WTC11 (cell line): ENCODE measurements at regions not wholly inside any gene's neighbourhood (a gene's known extent, or its start where the extent isn't known, plus 50 kb on each side); places are given as distances from the start of the nearest gene placed in this dataset.

Experiments used
- ATAC-seq: fragments of 200-7000 bp; cut with Tn5 transposase; 2 replicates; pipeline ENCODE4 v1.10.0; 2021; ENCODE audit warnings: mild to moderate bottlenecking, moderate library complexity
- CTCF ChIA-PET: fragments of 300-600 bp; sonication (Branson Sonifier 250); formaldehyde crosslinking; loops from one replicate; lab custom pipeline; 2021; ENCODE audit warnings: antibody characterized with exemption; lab: Charles Lee
- POLR2A ChIA-PET: fragments of 350-600 bp; sonication (Branson Sonifier 250); formaldehyde crosslinking; loops from one replicate; lab custom pipeline; 2021; ENCODE audit warnings: antibody characterized with exemption; lab: Charles Lee
- DNase-seq: peaks from one replicate; pipeline ENCODE4 v3.0.0; 2021; ENCODE audit warnings: low spot score
- H3K27ac Mint-ChIP-seq: 2 replicates; pipeline ENCODE4 v1.8.0; 2021; ENCODE audit warnings: mixed read lengths
- H3K27me3 Mint-ChIP-seq: 2 replicates; pipeline ENCODE4 v1.8.0; 2021; ENCODE audit warnings: low read depth, mild to moderate bottlenecking, moderate library complexity, mixed read lengths
- H3K36me3 Mint-ChIP-seq: 2 replicates; pipeline ENCODE4 v1.8.0; 2021; ENCODE audit warnings: mixed read lengths
- H3K4me1 Mint-ChIP-seq: 2 replicates; pipeline ENCODE4 v1.8.0; 2022; ENCODE audit warnings: mixed read lengths
- H3K4me3 Mint-ChIP-seq: 2 replicates; pipeline ENCODE4 v1.8.0; 2021; ENCODE audit warnings: mild to moderate bottlenecking, moderate library complexity, mixed read lengths
- H3K9me3 Mint-ChIP-seq: 2 replicates; pipeline ENCODE4 v1.8.0; 2021; ENCODE audit warnings: mixed read lengths
- CREM ChIP-seq: sonication (generic); formaldehyde crosslinking; IDR thresholded peaks from 2 replicates; pipeline ENCODE4 v1.8.1; 2022; ENCODE audit warnings: mild to moderate bottlenecking, missing genetic modification reagents, moderate library complexity
- EMX1 ChIP-seq: fragments of 250-450 bp; sonication (Bioruptor Pico); IDR thresholded peaks from 2 replicates; pipeline ENCODE4 v1.8.0; 2021; ENCODE audit warnings: mild to moderate bottlenecking
- FOXK1 ChIP-seq: sonication (generic); formaldehyde crosslinking; IDR thresholded peaks from 2 replicates; pipeline ENCODE4 v1.8.0; 2022; ENCODE audit warnings: mild to moderate bottlenecking, moderate library complexity, missing genetic modification reagents
- HMGA2 ChIP-seq: fragments of 250-450 bp; sonication (Bioruptor Pico); IDR thresholded peaks from 2 replicates; pipeline ENCODE4 v1.4.0; 2021; ENCODE audit warnings: mild to moderate bottlenecking, moderate library complexity
- JUN ChIP-seq: sonication (generic); formaldehyde crosslinking; IDR thresholded peaks from 2 replicates; pipeline ENCODE4 v1.8.0; 2023; ENCODE audit warnings: mild to moderate bottlenecking, missing genetic modification reagents
- KAT7 ChIP-seq: sonication (generic); formaldehyde crosslinking; IDR thresholded peaks from 2 replicates; pipeline ENCODE4 v1.8.1; 2023; ENCODE audit warnings: missing genetic modification reagents, mild to moderate bottlenecking, borderline replicate concordance
- MXD4 ChIP-seq: fragments of 250-450 bp; sonication (Bioruptor Pico); IDR thresholded peaks from 2 replicates; pipeline ENCODE4 v1.8.0; 2021; ENCODE audit warnings: mild to moderate bottlenecking, moderate library complexity, borderline replicate concordance
- NFATC4 ChIP-seq: fragments of 250-450 bp; sonication (Bioruptor Pico); IDR thresholded peaks from 2 replicates; pipeline ENCODE4 v1.9.0; 2021; ENCODE audit warnings: mild to moderate bottlenecking
- NR2C2 ChIP-seq: sonication (generic); formaldehyde crosslinking; IDR thresholded peaks from 2 replicates; pipeline ENCODE4 v1.8.0; 2022; ENCODE audit warnings: mild to moderate bottlenecking, missing genetic modification reagents
- RELA ChIP-seq: sonication (generic); formaldehyde crosslinking; IDR thresholded peaks from 2 replicates; pipeline ENCODE4 v1.8.1; 2022; ENCODE audit warnings: missing genetic modification reagents, mild to moderate bottlenecking, borderline replicate concordance
- ZNF138 ChIP-seq: sonication (generic); formaldehyde crosslinking; conservative IDR thresholded peaks from 2 replicates; pipeline ENCODE4 v1.8.1; 2022; ENCODE audit warnings: mild to moderate bottlenecking, moderate library complexity, missing genetic modification reagents
- TF ChIP-seq, protein P1 (sequence below): sonication (generic); formaldehyde crosslinking; IDR thresholded peaks from 2 replicates; pipeline ENCODE4 v1.8.1; 2022; ENCODE audit warnings: mild to moderate bottlenecking, moderate library complexity, missing genetic modification reagents
- TF ChIP-seq, protein P2 (sequence below): fragments of 250-450 bp; sonication (Bioruptor Pico); IDR thresholded peaks from 2 replicates; pipeline ENCODE4 v1.9.0; 2021; ENCODE audit warnings: mild to moderate bottlenecking, borderline replicate concordance
- TF ChIP-seq, protein P3 (sequence below): fragments of 250-450 bp; sonication (Bioruptor Pico); IDR thresholded peaks from 2 replicates; pipeline ENCODE4 v2.1.2; 2022; ENCODE audit warnings: mild to moderate bottlenecking, moderate library complexity
- TF ChIP-seq, protein P4 (sequence below): sonication (generic); formaldehyde crosslinking; IDR thresholded peaks from 2 replicates; pipeline ENCODE4 v1.8.1; 2022; ENCODE audit warnings: missing genetic modification reagents, borderline replicate concordance
- TF ChIP-seq, protein P5 (sequence below): fragments of 250-450 bp; sonication (Bioruptor Pico); IDR thresholded peaks from 2 replicates; pipeline ENCODE4 v1.9.0; 2021; ENCODE audit warnings: moderate library complexity, mild to moderate bottlenecking, inconsistent platforms, borderline replicate concordance

DNA sequence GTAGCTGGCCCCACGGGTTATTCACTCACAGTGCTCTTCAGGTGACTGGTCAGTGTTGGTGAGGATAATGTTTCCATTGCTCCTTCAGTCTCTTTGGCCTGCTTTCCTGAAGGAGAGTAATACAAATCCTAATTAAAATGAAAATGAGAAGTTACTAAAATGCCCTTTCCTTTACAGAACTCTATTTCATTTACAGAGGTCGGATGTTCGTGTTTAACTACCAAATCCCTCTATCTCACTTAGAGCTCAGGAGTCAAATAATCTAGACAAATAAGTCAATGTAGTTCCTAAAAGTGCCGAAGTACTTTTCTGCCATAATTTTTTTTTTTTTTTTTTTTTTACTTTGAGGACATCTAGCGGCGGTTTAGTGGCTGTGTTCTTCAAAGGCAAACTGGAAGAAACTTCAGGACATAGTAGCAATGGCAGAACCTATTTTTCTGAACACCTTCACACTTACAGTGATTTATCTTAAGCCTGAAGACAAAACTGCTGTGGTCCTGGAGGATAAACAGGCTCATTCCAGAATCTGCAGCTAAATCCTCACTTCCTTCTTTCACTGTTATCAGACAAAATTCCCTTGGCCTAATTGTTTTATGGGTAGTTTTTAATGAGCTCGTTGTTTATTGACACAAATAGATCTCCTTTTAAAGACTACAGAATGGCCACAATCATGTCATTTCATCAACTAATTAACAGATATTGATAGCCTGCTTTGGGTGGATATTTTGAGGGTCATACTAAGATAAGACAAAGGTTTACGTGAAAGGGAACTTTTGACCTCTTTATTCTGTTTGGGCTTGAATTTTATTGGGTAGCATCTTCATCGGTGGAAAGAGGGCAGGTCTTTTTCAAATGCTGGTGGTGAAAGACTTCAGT is 207.6 kb upstream of the DMRTA1 start (continued):
- TF ChIP-seq NR2C2 (CRISPR knock-in tag): no peak
- no peak for TF ChIP-seq CREM (CRISPR knock-in tag)
- TF ChIP-seq, protein P1, sequence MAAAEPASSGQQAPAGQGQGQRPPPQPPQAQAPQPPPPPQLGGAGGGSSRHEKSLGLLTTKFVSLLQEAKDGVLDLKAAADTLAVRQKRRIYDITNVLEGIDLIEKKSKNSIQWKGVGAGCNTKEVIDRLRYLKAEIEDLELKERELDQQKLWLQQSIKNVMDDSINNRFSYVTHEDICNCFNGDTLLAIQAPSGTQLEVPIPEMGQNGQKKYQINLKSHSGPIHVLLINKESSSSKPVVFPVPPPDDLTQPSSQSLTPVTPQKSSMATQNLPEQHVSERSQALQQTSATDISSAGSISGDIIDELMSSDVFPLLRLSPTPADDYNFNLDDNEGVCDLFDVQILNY (CRISPR knock-in tag): no peak
- no peak for TF ChIP-seq RELA (CRISPR knock-in tag)
- TF ChIP-seq, protein P2, sequence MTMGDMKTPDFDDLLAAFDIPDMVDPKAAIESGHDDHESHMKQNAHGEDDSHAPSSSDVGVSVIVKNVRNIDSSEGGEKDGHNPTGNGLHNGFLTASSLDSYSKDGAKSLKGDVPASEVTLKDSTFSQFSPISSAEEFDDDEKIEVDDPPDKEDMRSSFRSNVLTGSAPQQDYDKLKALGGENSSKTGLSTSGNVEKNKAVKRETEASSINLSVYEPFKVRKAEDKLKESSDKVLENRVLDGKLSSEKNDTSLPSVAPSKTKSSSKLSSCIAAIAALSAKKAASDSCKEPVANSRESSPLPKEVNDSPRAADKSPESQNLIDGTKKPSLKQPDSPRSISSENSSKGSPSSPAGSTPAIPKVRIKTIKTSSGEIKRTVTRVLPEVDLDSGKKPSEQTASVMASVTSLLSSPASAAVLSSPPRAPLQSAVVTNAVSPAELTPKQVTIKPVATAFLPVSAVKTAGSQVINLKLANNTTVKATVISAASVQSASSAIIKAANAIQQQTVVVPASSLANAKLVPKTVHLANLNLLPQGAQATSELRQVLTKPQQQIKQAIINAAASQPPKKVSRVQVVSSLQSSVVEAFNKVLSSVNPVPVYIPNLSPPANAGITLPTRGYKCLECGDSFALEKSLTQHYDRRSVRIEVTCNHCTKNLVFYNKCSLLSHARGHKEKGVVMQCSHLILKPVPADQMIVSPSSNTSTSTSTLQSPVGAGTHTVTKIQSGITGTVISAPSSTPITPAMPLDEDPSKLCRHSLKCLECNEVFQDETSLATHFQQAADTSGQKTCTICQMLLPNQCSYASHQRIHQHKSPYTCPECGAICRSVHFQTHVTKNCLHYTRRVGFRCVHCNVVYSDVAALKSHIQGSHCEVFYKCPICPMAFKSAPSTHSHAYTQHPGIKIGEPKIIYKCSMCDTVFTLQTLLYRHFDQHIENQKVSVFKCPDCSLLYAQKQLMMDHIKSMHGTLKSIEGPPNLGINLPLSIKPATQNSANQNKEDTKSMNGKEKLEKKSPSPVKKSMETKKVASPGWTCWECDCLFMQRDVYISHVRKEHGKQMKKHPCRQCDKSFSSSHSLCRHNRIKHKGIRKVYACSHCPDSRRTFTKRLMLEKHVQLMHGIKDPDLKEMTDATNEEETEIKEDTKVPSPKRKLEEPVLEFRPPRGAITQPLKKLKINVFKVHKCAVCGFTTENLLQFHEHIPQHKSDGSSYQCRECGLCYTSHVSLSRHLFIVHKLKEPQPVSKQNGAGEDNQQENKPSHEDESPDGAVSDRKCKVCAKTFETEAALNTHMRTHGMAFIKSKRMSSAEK: no peak
- TF ChIP-seq, protein P3, sequence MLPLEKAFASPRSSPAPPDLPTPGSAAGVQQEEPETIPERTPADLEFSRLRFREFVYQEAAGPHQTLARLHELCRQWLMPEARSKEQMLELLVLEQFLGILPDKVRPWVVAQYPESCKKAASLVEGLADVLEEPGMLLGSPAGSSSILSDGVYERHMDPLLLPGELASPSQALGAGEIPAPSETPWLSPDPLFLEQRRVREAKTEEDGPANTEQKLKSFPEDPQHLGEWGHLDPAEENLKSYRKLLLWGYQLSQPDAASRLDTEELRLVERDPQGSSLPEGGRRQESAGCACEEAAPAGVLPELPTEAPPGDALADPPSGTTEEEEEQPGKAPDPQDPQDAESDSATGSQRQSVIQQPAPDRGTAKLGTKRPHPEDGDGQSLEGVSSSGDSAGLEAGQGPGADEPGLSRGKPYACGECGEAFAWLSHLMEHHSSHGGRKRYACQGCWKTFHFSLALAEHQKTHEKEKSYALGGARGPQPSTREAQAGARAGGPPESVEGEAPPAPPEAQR (CRISPR knock-in tag): no peak
- TF ChIP-seq, all 79 proteins: peak for 0

DNA sequence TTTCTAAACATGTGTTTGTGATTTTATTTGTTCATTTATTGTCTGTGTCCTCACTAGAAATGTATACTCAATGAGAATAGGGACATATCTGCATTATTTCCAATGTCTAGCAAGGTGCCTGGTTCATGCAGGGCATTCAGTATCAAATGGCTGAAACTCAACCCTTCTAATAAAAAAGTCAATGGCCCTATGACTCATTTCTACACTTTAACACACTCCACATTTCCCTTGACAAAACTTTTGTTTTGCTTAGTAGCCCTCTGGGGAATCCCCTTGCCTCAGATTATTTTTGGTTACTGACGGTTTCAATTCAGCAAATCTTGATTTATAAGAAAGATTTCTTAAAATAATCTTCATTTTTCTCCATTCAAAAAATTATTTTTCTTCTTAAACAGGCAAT is 206.0 kb upstream of the DMRTA1 start:
- no peaks in the 10 kb centered on the region for H3K27me3 Mint-ChIP-seq
- POLR2A ChIA-PET: no interaction called here
- no peak overlapping the region for H3K27ac Mint-ChIP-seq
- CTCF ChIA-PET: no interaction called here
- peaks cover 17% of the 10 kb centered on the region for H3K4me1 Mint-ChIP-seq
- no peak for DNase-seq
- no peaks in the 10 kb centered on the region for H3K9me3 Mint-ChIP-seq
- no peak for TF ChIP-seq JUN (CRISPR knock-in tag)
- TF ChIP-seq ZNF138 (CRISPR knock-in tag): no peak
- no peak for TF ChIP-seq EMX1 (CRISPR knock-in tag)
- TF ChIP-seq FOXK1 (CRISPR knock-in tag): no peak
- TF ChIP-seq NFATC4 (CRISPR knock-in tag): no peak
- TF ChIP-seq MXD4 (CRISPR knock-in tag): no peak
- TF ChIP-seq, protein P4, sequence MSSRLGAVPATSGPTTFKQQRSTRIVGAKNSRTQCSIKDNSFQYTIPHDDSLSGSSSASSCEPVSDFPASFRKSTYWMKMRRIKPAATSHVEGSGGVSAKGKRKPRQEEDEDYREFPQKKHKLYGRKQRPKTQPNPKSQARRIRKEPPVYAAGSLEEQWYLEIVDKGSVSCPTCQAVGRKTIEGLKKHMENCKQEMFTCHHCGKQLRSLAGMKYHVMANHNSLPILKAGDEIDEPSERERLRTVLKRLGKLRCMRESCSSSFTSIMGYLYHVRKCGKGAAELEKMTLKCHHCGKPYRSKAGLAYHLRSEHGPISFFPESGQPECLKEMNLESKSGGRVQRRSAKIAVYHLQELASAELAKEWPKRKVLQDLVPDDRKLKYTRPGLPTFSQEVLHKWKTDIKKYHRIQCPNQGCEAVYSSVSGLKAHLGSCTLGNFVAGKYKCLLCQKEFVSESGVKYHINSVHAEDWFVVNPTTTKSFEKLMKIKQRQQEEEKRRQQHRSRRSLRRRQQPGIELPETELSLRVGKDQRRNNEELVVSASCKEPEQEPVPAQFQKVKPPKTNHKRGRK: no peak
- TF ChIP-seq, protein P5, sequence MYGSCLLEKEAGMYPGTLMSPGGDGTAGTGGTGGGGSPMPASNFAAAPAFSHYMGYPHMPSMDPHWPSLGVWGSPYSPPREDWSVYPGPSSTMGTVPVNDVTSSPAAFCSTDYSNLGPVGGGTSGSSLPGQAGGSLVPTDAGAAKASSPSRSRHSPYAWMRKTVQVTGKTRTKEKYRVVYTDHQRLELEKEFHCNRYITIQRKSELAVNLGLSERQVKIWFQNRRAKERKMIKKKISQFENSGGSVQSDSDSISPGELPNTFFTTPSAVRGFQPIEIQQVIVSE (CRISPR knock-in tag): no peak
- no peak for TF ChIP-seq KAT7
- no peak for TF ChIP-seq HMGA2 (CRISPR knock-in tag)
- no peak overlapping the region for H3K4me3 Mint-ChIP-seq
- H3K36me3 Mint-ChIP-seq: no peaks in the 10 kb centered on the region
- no peak for ATAC-seq
